Heart left ventricle (tissue), 16 donors: ENCODE measurements at regions not wholly inside any gene's neighbourhood (a gene's known extent, or its start where the extent isn't known, plus 50 kb on each side); places are given as distances from the start of the nearest gene placed in this dataset.

Source experiments
- ATAC-seq, 4 donors: fragments of 200-7000 bp; cut with Tn5 transposase; one replicate each; pipeline ENCODE4 v1.9.1; 2020 to 2022; ENCODE audit warnings: moderate library complexity in 4 of 4, mild to moderate bottlenecking in 3 of 4, moderate number of reproducible peaks in 1 of 4
- DNase-seq, 5 donors: peaks; one replicate each; pipeline ENCODE4 v3.0.0-alpha.2; 2020
- H3K27ac ChIP-seq, 12 donors: fragments of 200-600 bp; sonication (generic) in 4 of 12; one replicate each; pipeline versions ENCODE4 v1.5.0 to v1.8.0; 2016 to 2022; ENCODE audit warnings: mild to moderate bottlenecking in 2 of 12
- H3K27me3 ChIP-seq, 9 donors: fragments of 200-600 bp; sonication (generic) in 2 of 9; one replicate each; pipeline versions ENCODE4 v1.5.1 to v1.8.0; 2016 to 2022; ENCODE audit warnings: mild to moderate bottlenecking in 3 of 9
- H3K36me3 ChIP-seq, 9 donors: fragments of 200-600 bp; sonication (generic) in 2 of 9; one replicate each; pipeline versions ENCODE4 v1.5.0 to v1.8.0; 2018 to 2022; ENCODE audit warnings: mild to moderate bottlenecking in 2 of 9
- H3K4me1 ChIP-seq, 12 donors: fragments of 200-600 bp; sonication (generic) in 4 of 12; one replicate each; pipeline versions ENCODE4 v1.5.0 to v1.8.0; 2016 to 2022; ENCODE audit warnings: mild to moderate bottlenecking in 3 of 12
- H3K4me3 ChIP-seq, 12 donors: fragments of 200-600 bp; sonication (generic) in 4 of 12; one replicate each; pipeline versions ENCODE4 v1.5.0 to v1.8.0; 2017 to 2022; ENCODE audit warnings: mild to moderate bottlenecking in 9 of 12, moderate library complexity in 4 of 12
- H3K9me3 ChIP-seq, 12 donors: fragments of 200-600 bp; sonication (generic) in 4 of 12; one replicate each; pipeline versions ENCODE4 v1.5.0 to v1.8.0; 2016 to 2022; ENCODE audit warnings: mild to moderate bottlenecking in 1 of 12
- POLR2A ChIP-seq, 2 donors: fragments of 450-650 bp; IDR thresholded peaks; one replicate each; pipeline ENCODE4 v1.6.1; 2017; ENCODE audit warnings: antibody characterized with exemption in 2 of 2, mild to moderate bottlenecking in 2 of 2, moderate library complexity in 2 of 2
- WGBS, 4 donors: extraction: QIAGEN DNeasy Blood & Tissue Kit in 2 of 4; methylation state at CpG; one replicate each; pipeline versions ENCODE4 v1.1.5 to v1.1.7; 2013 to 2018; 5-methylcytosine and 5-hydroxymethylcytosine counted together
- intact Hi-C, 10 donors: fragments of 100-400 bp; cut with DNase I; formaldehyde crosslinking; loops; one replicate each; pipeline versions ENCODE4 v1.11.1 to v1.14.2; 2022
- TF ChIP-seq, protein P1 (sequence below), 12 donors: fragments of 200-600 bp; sonication (generic) in 4 of 12; IDR thresholded peaks; one replicate each; pipeline versions ENCODE4 v1.5.0 to v1.8.0; 2018 to 2022; ENCODE audit warnings: antibody characterized with exemption in 12 of 12, mild to moderate bottlenecking in 5 of 12
- donor health status: ischemic (EF 13 %, LVEDD 7.1; RV severe dilation, severe dysfunction).
- donor health status: healthy with polysubstance abuse.
- donor health status: DM: no; HTN: yes; CAD: no.
- donor health status: DM: no; HTN: no; CAD: no.
- donor health status: ischemic (EF 25% LVEDD 6.9; RV normal size, moderate dysfunction).
- donor health status: ischemic (EF 25% LVEDD 5.7; RV mildly dilated, moderate dysfunction).
- donor health status: healthy.
- donor health status: DM: yes; HTN: yes; CAD: no.
- donor health status: ischemic (EF 35%, LVEDD 5.7; RV mildly dilated, moderate dysfunction).
- donor health status: nonischemic (EF 11% LVEDD 7.7; RV severe dilation, severe dysfunction).
- donor health status: DM: yes; HTN: yes; CAD: no.
- donor health status: PGD.
- donor health status: ischemic (EF 29% LVEDD 5.4; RV normal size, mild dysfunction).
- donor health status: nonischemic (EF 23%, LVEDD 6.1; RV moderate dilation, normal function).

- Histone ChIP-seq H3K36me3 (no peaks in the 10 kb centered on the region), H3K4me1 (no peaks in the 10 kb centered on the region), H3K9me3 (peaks cover 0 to 12% (median 0%) of the 10 kb centered on the region in 12 donors), H3K27ac (no peak overlapping the region), H3K4me3 (no peak overlapping the region), H3K27me3 (no peaks in the 10 kb centered on the region)
- ATAC-seq (no peak), DNase-seq (no peak)
- WGBS, 4 donors = 96 to 98% (median 97%) methylated on average over 15 to 16 of the region's 16 CpGs
- no peak for TF ChIP-seq POLR2A (IDR thresholded peaks at IDR 0.05)
- intact Hi-C loops = no loop called here
These were observed 108.3 kb upstream of the INPP4B start for GRCh38 chr4:142954415-142954814.

- DNase-seq (no peak), ATAC-seq (no peak)
- Histone ChIP-seq H3K36me3 (no peaks in the 10 kb centered on the region), H3K27ac (no peak overlapping the region), H3K27me3 (no peaks in the 10 kb centered on the region), H3K4me3 (no peak overlapping the region), H3K4me1 (peaks cover 0 to 5% (median 0%) of the 10 kb centered on the region in 12 donors), H3K9me3 (peaks cover 0 to 12% (median 0%) of the 10 kb centered on the region in 12 donors)
- no peak for TF ChIP-seq POLR2A (IDR thresholded peaks at IDR 0.05)
- TF ChIP-seq, protein P1, sequence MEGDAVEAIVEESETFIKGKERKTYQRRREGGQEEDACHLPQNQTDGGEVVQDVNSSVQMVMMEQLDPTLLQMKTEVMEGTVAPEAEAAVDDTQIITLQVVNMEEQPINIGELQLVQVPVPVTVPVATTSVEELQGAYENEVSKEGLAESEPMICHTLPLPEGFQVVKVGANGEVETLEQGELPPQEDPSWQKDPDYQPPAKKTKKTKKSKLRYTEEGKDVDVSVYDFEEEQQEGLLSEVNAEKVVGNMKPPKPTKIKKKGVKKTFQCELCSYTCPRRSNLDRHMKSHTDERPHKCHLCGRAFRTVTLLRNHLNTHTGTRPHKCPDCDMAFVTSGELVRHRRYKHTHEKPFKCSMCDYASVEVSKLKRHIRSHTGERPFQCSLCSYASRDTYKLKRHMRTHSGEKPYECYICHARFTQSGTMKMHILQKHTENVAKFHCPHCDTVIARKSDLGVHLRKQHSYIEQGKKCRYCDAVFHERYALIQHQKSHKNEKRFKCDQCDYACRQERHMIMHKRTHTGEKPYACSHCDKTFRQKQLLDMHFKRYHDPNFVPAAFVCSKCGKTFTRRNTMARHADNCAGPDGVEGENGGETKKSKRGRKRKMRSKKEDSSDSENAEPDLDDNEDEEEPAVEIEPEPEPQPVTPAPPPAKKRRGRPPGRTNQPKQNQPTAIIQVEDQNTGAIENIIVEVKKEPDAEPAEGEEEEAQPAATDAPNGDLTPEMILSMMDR (IDR thresholded peaks at IDR 0.05) = no peak
- intact Hi-C loops = no loop called here
- WGBS, 4 donors = 89 to 93% (median 91%) methylated on average over 2 of the region's 2 CpGs
These were observed 109.4 kb upstream of the INPP4B start for GRCh38 chr4:142955501-142955900.

- peaks cover 0 to 20% (median 12%) of the 10 kb centered on the region in 12 donors for H3K4me1 ChIP-seq
- H3K27ac ChIP-seq = no peak overlapping the region
- TF ChIP-seq, protein P1 (IDR thresholded peaks at IDR 0.05) = no peak
- TF ChIP-seq POLR2A (IDR thresholded peaks at IDR 0.05) = no peak
- H3K9me3 ChIP-seq = peaks cover 0 to 12% (median 0%) of the 10 kb centered on the region in 12 donors
- H3K36me3 ChIP-seq = no peaks in the 10 kb centered on the region
- no peaks in the 10 kb centered on the region for H3K27me3 ChIP-seq
- ATAC-seq (no peak), DNase-seq (no peak)
- intact Hi-C loops = no loop called here
- 56 to 83% (median 76%) methylated on average over 1 of the region's 1 CpG for WGBS, 4 donors
- no peak overlapping the region for H3K4me3 ChIP-seq
These were observed 113.1 kb upstream of the INPP4B start for GRCh38 chr4:142959173-142959572.

DNA sequence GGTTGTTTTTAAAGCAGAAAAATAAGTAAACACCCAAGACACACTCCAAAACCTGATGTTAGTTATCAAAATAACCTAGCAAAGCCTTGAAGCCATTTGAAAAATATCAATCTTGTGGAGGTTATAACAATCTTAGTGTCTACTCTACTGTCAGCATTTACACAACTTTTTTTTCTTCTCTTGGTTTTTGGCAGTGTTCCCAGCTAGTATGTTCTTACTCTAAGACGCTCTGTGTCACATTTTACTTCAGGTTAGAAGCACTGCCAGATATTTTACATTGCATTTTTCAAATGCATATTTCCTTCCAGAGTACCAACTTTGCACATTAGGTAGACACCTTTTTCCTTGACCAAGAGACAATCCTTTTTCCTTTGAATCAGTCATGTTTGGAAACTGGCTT, 114.0 kb upstream of the INPP4B start:
- H3K27me3 ChIP-seq = no peaks in the 10 kb centered on the region
- peak overlapping the region in 1 of 12 donors; percentile 65 for H3K27ac ChIP-seq
- intact Hi-C loops = no loop called here
- no peak for TF ChIP-seq POLR2A (IDR thresholded peaks at IDR 0.05)
- TF ChIP-seq, protein P1 (IDR thresholded peaks at IDR 0.05) = no peak
- H3K36me3 ChIP-seq = no peaks in the 10 kb centered on the region
- ATAC-seq (no peak), DNase-seq (no peak)
- peaks cover 0 to 12% (median 0%) of the 10 kb centered on the region in 12 donors for H3K9me3 ChIP-seq
- H3K4me3 ChIP-seq = no peak overlapping the region
- peaks cover 0 to 20% (median 12%) of the 10 kb centered on the region in 12 donors for H3K4me1 ChIP-seq
- 9 to 17% (median 14%) methylated on average over 1 of the region's 1 CpG for WGBS, 4 donors
